H1 (cell line): ENCODE measurements at regions not wholly inside any gene's neighbourhood (a gene's known extent, or its start where the extent isn't known, plus 50 kb on each side); places are given as distances from the start of the nearest gene placed in this dataset.

Experiments
- CTCF ChIA-PET: fragments of 300-600 bp; sonication (Branson Sonifier 250); formaldehyde crosslinking; loops from one replicate; lab custom pipeline; 2021; ENCODE audit not compliant: partially characterized antibody; lab: Charles Lee
- POLR2A ChIA-PET: fragments of 300-600 bp; sonication (Branson Sonifier 250); formaldehyde crosslinking; loops from one replicate; lab custom pipeline; 2021; ENCODE audit warnings: inconsistent platforms; ENCODE audit not compliant: partially characterized antibody; lab: Charles Lee
- DNase-seq, 2 experiments: peaks; one replicate each; pipeline versions ENCODE4 v3.0.0 to v3.0.0-alpha.2; 2010 to 2022; ENCODE audit warnings: low spot score in 2 of 2, low read depth in 1 of 2, mixed read lengths in 1 of 2
- FAIRE-seq: peaks from 2 replicates; lab custom pipeline; 2011; peaks lifted over from hg19 to GRCh38; lab: Jason Lieb, UNC
- H2AFZ ChIP-seq: 2 replicates; pipeline ENCODE4 v1.8.1; 2012; ENCODE audit warnings: low read length, inconsistent platforms
- H2AK5ac ChIP-seq: 2 replicates; pipeline ENCODE4 v1.6.1; 2013; ENCODE audit warnings: low read depth, low read length
- H2BK120ac ChIP-seq: replicated peaks from 2 replicates; pipeline ENCODE3; 2013; ENCODE audit warnings: low read depth, low read length, inconsistent platforms
- H2BK12ac ChIP-seq: 2 replicates; pipeline ENCODE4 v1.6.1; 2013; ENCODE audit warnings: low read depth, low read length
- H2BK15ac ChIP-seq: 2 replicates; pipeline ENCODE4 v1.6.1; 2013; ENCODE audit warnings: low read length
- H2BK20ac ChIP-seq: 2 replicates; pipeline ENCODE4 v1.6.1; 2013; ENCODE audit warnings: low read length
- H2BK5ac ChIP-seq: 2 replicates; pipeline ENCODE4 v1.6.1; 2013; ENCODE audit warnings: low read depth, low read length
- H3K14ac ChIP-seq: 2 replicates; pipeline ENCODE4 v1.6.1; 2013; ENCODE audit warnings: inconsistent platforms; ENCODE audit not compliant: insufficient read length
- H3K18ac ChIP-seq: 2 replicates; pipeline ENCODE4 v1.6.1; 2013; ENCODE audit warnings: low read length; ENCODE audit errors: extremely low read depth
- H3K23ac ChIP-seq: 2 replicates; pipeline ENCODE4 v1.6.1; 2013; ENCODE audit warnings: inconsistent platforms; ENCODE audit not compliant: insufficient read length
- H3K23me2 ChIP-seq: 2 replicates; pipeline ENCODE4 v1.6.1; 2013; ENCODE audit warnings: low read depth, low read length
- H3K27ac ChIP-seq: 2 replicates; pipeline ENCODE4 v1.6.1; 2011; ENCODE audit warnings: low read depth, low read length, inconsistent platforms
- H3K27me3 ChIP-seq, 4 experiments: replicated peaks in 1 of 4; 1 replicate in 1 of 4; 2 replicates in 3 of 4; pipeline versions ENCODE4 v1.6.1 to v1.8.1; 2011 to 2013; ENCODE audit warnings: low read length in 3 of 4, mild to moderate bottlenecking in 3 of 4, inconsistent platforms in 2 of 4, mixed read lengths in 2 of 4, moderate library complexity in 1 of 4; ENCODE audit not compliant: control insufficient read depth in 3 of 4, insufficient read depth in 3 of 4; ENCODE audit errors: extremely low read depth in 1 of 4
- H3K36me3 ChIP-seq, 4 experiments: 2 replicates each; pipeline versions ENCODE4 v1.6.1 to v1.8.1; 2011 to 2013; ENCODE audit warnings: mild to moderate bottlenecking in 4 of 4, low read length in 3 of 4, moderate library complexity in 2 of 4, control low read depth in 1 of 4, inconsistent platforms in 1 of 4; ENCODE audit not compliant: insufficient read depth in 4 of 4, control insufficient read depth in 2 of 4
- H3K4ac ChIP-seq: replicated peaks from 2 replicates; pipeline ENCODE3; 2013; ENCODE audit warnings: low read length, low read depth, mixed read lengths, inconsistent platforms; ENCODE audit not compliant: insufficient read length
- H3K4me1 ChIP-seq, 4 experiments: replicated peaks in 1 of 4; 1 replicate in 1 of 4; 2 replicates in 3 of 4; pipeline versions ENCODE4 v1.6.1 to v1.8.1; 2011 to 2013; ENCODE audit warnings: low read length in 3 of 4, inconsistent platforms in 2 of 4, mixed read lengths in 1 of 4; ENCODE audit not compliant: insufficient read depth in 4 of 4, control insufficient read depth in 3 of 4
- H3K4me2 ChIP-seq, 2 experiments: 2 replicates each; pipeline versions ENCODE4 v1.6.1 to v1.8.1; 2011 to 2013; ENCODE audit warnings: low read depth in 2 of 2, low read length in 2 of 2, control low read depth in 1 of 2, inconsistent platforms in 1 of 2, mild to moderate bottlenecking in 1 of 2; ENCODE audit not compliant: insufficient read depth in 1 of 2
- H3K4me3 ChIP-seq, 4 experiments: fragments of 200-600, 300-600 bp in 1 of 4; sonication (generic), shearing (Covaris generic), sonication (Bioruptor Twin) in 1 of 4; 2 replicates each; pipeline versions ENCODE4 v1.5.1 to v1.8.1; 2011 to 2016; ENCODE audit warnings: low read length in 4 of 4, low read depth in 3 of 4, control low read depth in 2 of 4, inconsistent platforms in 2 of 4, mild to moderate bottlenecking in 2 of 4, mixed read lengths in 1 of 4, moderate library complexity in 1 of 4; ENCODE audit not compliant: insufficient read depth in 2 of 4; ENCODE audit errors: extremely low read depth in 1 of 4
- H3K56ac ChIP-seq: replicated peaks from 2 replicates; pipeline ENCODE3; 2013; ENCODE audit warnings: low read depth, mild to moderate bottlenecking, mixed read lengths, low read length, inconsistent platforms; ENCODE audit not compliant: insufficient read length
- H3K79me1 ChIP-seq: 2 replicates; pipeline ENCODE4 v1.6.1; 2013; ENCODE audit warnings: low read depth, low read length, control low read depth
- H3K79me2 ChIP-seq, 2 experiments: 2 replicates each; pipeline versions ENCODE4 v1.6.1 to v1.8.1; 2012 to 2013; ENCODE audit warnings: low read length in 2 of 2, mild to moderate bottlenecking in 2 of 2, inconsistent platforms in 1 of 2; ENCODE audit not compliant: insufficient read depth in 2 of 2, control insufficient read depth in 1 of 2
- H3K9ac ChIP-seq, 4 experiments: replicated peaks in 1 of 4; 1 replicate in 1 of 4; 2 replicates in 3 of 4; pipeline versions ENCODE4 v1.6.1 to v1.8.1; 2011 to 2013; ENCODE audit warnings: low read depth in 3 of 4, low read length in 3 of 4, control low read depth in 2 of 4, mild to moderate bottlenecking in 2 of 4, moderate library complexity in 2 of 4, inconsistent platforms in 1 of 4; ENCODE audit errors: extremely low read depth in 1 of 4
- H3K9me3 ChIP-seq, 2 experiments: 2 replicates each; pipeline versions ENCODE4 v1.6.1 to v1.8.1; 2012 to 2013; ENCODE audit warnings: mild to moderate bottlenecking in 2 of 2, moderate library complexity in 2 of 2, control low read depth in 1 of 2, inconsistent platforms in 1 of 2, low read depth in 1 of 2, low read length in 1 of 2, mixed read lengths in 1 of 2; ENCODE audit not compliant: insufficient read depth in 2 of 2
- H4K20me1 ChIP-seq, 2 experiments: replicated peaks in 1 of 2; 2 replicates each; pipeline versions ENCODE3 to v1.8.1; 2011 to 2013; ENCODE audit warnings: inconsistent platforms in 2 of 2, low read length in 2 of 2, mild to moderate bottlenecking in 1 of 2; ENCODE audit not compliant: insufficient read depth in 2 of 2, control insufficient read depth in 1 of 2
- H4K5ac ChIP-seq: 2 replicates; pipeline ENCODE4 v1.6.1; 2013; ENCODE audit warnings: low read length, low read depth, mixed read lengths, inconsistent platforms; ENCODE audit not compliant: insufficient read length
- H4K8ac ChIP-seq: 2 replicates; pipeline ENCODE4 v1.8.0; 2013; ENCODE audit warnings: mild to moderate bottlenecking, moderate library complexity, low read length, inconsistent platforms; ENCODE audit not compliant: insufficient read depth; ENCODE audit errors: extremely low read depth
- H4K91ac ChIP-seq: replicated peaks from 2 replicates; pipeline ENCODE3; 2013; ENCODE audit warnings: low read length, mixed read lengths, inconsistent platforms; ENCODE audit not compliant: insufficient read length
- CBX5 ChIP-seq: fragments of 300-800, 300-1000 bp; sonication (generic); IDR thresholded peaks from 2 replicates; pipeline ENCODE4 v1.7.1; 2016; ENCODE audit warnings: antibody characterized with exemption, low read length, low read depth
- GTF2F1 ChIP-seq: IDR thresholded peaks from 2 replicates; pipeline ENCODE4 v1.6.1; 2012; ENCODE audit warnings: low read depth, low read length, improper control_type of control experiment, borderline replicate concordance
- RXRA ChIP-seq: IDR thresholded peaks from 2 replicates; pipeline ENCODE4 v1.6.1; 2011; ENCODE audit warnings: low read depth, mild to moderate bottlenecking, low read length, moderate library complexity; ENCODE audit not compliant: insufficient read depth
- SIN3A ChIP-seq, 2 experiments: IDR thresholded peaks in 1 of 2; conservative IDR thresholded peaks in 1 of 2; 2 replicates each; pipeline ENCODE4 v1.6.1; 2011 to 2012; ENCODE audit warnings: low read length in 2 of 2, improper control_type of control experiment in 1 of 2, low read depth in 1 of 2, mild to moderate bottlenecking in 1 of 2
- SP2 ChIP-seq: IDR thresholded peaks from 2 replicates; pipeline ENCODE4 v1.6.1; 2012; ENCODE audit warnings: mild to moderate bottlenecking, low read length, inconsistent platforms

- POLR2A ChIA-PET: no interaction called here
- no peaks in the 10 kb centered on the region for H3K27me3 ChIP-seq
- H3K79me1 ChIP-seq: no peaks in the 10 kb centered on the region
- no peak overlapping the region for H3K56ac ChIP-seq
- H4K8ac ChIP-seq: no peak overlapping the region
- H3K14ac ChIP-seq: no peak overlapping the region
- no peak for TF ChIP-seq SP2
- TF ChIP-seq SIN3A (conservative IDR thresholded peaks at IDR 0.05 in 1 of 2, IDR thresholded peaks at IDR 0.05 in 1 of 2; ENCODE audit: low read depth in 1 of 2, low read length in 2 of 2): no peak
- no peak for TF ChIP-seq CBX5
- TF ChIP-seq GTF2F1: no peak
- TF ChIP-seq RXRA: no peak
- H2AFZ ChIP-seq: no peak overlapping the region
- H3K9ac ChIP-seq: no peak overlapping the region
- H4K91ac ChIP-seq: no peak overlapping the region
- FAIRE-seq: no peak
- H2BK20ac ChIP-seq: no peak overlapping the region
- no peak overlapping the region for H3K23ac ChIP-seq
- no peak overlapping the region for H3K4me2 ChIP-seq
- no peaks in the 10 kb centered on the region for H3K9me3 ChIP-seq
- no peaks in the 10 kb centered on the region for H4K20me1 ChIP-seq
- no peak overlapping the region for H2AK5ac ChIP-seq
- H3K4me1 ChIP-seq: peaks cover 0 to 5% (median 2%) of the 10 kb centered on the region in 4 experiments; a peak in 2 of 7 replicates
- CTCF ChIA-PET: interaction anchor here (1.1 kb wide), 1 partner anchor 8 kb away, joined by 3 read pairs; no protein-coding TSS in a partner anchor
- H3K36me3 ChIP-seq: no peaks in the 10 kb centered on the region
- H4K5ac ChIP-seq: no peak overlapping the region
- no peak overlapping the region for H3K4me3 ChIP-seq
- H2BK15ac ChIP-seq: no peak overlapping the region
- DNase-seq: no peak
- peaks cover 3% of the 10 kb centered on the region; the same call in 1 of the 2 replicates for H3K23me2 ChIP-seq
- H3K79me2 ChIP-seq: no peaks in the 10 kb centered on the region
- no peak overlapping the region for H3K18ac ChIP-seq
- H2BK120ac ChIP-seq: no peak overlapping the region
- no peak overlapping the region for H2BK12ac ChIP-seq
- H3K4ac ChIP-seq: no peak overlapping the region
- no peak overlapping the region for H2BK5ac ChIP-seq
- H3K27ac ChIP-seq: no peak overlapping the region
Observed at GRCh38 chr14:82411298-82411697, 877.6 kb upstream of the SEL1L start.
